ENCODE measurements at regions not wholly inside any gene's neighbourhood (a gene's known extent, or its start where the extent isn't known, plus 50 kb on each side); places are given as distances from the start of the nearest gene placed in this dataset.
"Not testable (repeated sequence)": the region's sequence is repeated elsewhere in the genome, so short reads cannot be mapped to it uniquely, and the experiment has no call there.

- no peaks in the 10 kb centered on the region for H3K36me3 Mint-ChIP-seq (ENCODE audit: insufficient read depth)
- DNase-seq (no peak), ATAC-seq (no peak)
- no peak overlapping the region for H3K4me3 Mint-ChIP-seq
- peaks cover 32% of the 10 kb centered on the region for H3K9me3 Mint-ChIP-seq
- no peaks in the 10 kb centered on the region for H3K4me1 Mint-ChIP-seq (ENCODE audit: low read depth)
- no peaks in the 10 kb centered on the region for H3K27me3 Mint-ChIP-seq (ENCODE audit: low read depth)
Observed at GRCh38 chr14:30034152-30034551, 106.5 kb upstream of the PRKD1 start.

GRCh38 chr14:30035361-30035760 is 107.7 kb upstream of the PRKD1 start:
- no peaks in the 10 kb centered on the region for H3K27me3 Mint-ChIP-seq (ENCODE audit: low read depth)
- ATAC-seq (no peak), DNase-seq (no peak)
- peaks cover 27% of the 10 kb centered on the region for H3K9me3 Mint-ChIP-seq
- no peak overlapping the region for H3K4me3 Mint-ChIP-seq
- H3K4me1 Mint-ChIP-seq (ENCODE audit: low read depth): no peaks in the 10 kb centered on the region
- no peaks in the 10 kb centered on the region for H3K36me3 Mint-ChIP-seq (ENCODE audit: insufficient read depth)

- no peak for DNase-seq
- Mint-ChIP-seq H3K27me3 (ENCODE audit: low read depth) (no peaks in the 10 kb centered on the region), H3K4me3 (no peak overlapping the region), H3K36me3 (ENCODE audit: insufficient read depth) (no peaks in the 10 kb centered on the region), H3K9me3 (no peaks in the 10 kb centered on the region), H3K4me1 (ENCODE audit: low read depth) (no peaks in the 10 kb centered on the region)
- ATAC-seq: no peak
Observed at GRCh38 chr14:30045720-30046119, 118.1 kb upstream of the PRKD1 start.

GRCh38 chr14:30053103-30053502 is 125.5 kb upstream of the PRKD1 start:
- no peaks in the 10 kb centered on the region for H3K27me3 Mint-ChIP-seq (ENCODE audit: low read depth)

GRCh38 chr14:30054201-30054600 is 126.6 kb upstream of the PRKD1 start:
- DNase-seq: no peak
- no peaks in the 10 kb centered on the region for H3K4me1 Mint-ChIP-seq (ENCODE audit: low read depth)
- no peak overlapping the region for H3K4me3 Mint-ChIP-seq
- no peaks in the 10 kb centered on the region for H3K9me3 Mint-ChIP-seq
- no peaks in the 10 kb centered on the region for H3K36me3 Mint-ChIP-seq (ENCODE audit: insufficient read depth)
- no peak for ATAC-seq
- no peaks in the 10 kb centered on the region for H3K27me3 Mint-ChIP-seq (ENCODE audit: low read depth)

More at GRCh38 chr14:30053103-30053502, 125.5 kb upstream of the PRKD1 start:
- ATAC-seq (no peak), DNase-seq (no peak)
- Mint-ChIP-seq H3K4me3 (no peak overlapping the region), H3K9me3 (no peaks in the 10 kb centered on the region), H3K4me1 (ENCODE audit: low read depth) (no peaks in the 10 kb centered on the region), H3K36me3 (ENCODE audit: insufficient read depth) (no peaks in the 10 kb centered on the region)

GRCh38 chr14:30058401-30058800 is 130.8 kb upstream of the PRKD1 start:
- ATAC-seq: no peak
- H3K4me1 Mint-ChIP-seq (ENCODE audit: low read depth): no peaks in the 10 kb centered on the region

GRCh38 chr14:30063746-30064145 is 136.1 kb upstream of the PRKD1 start:
- no peaks in the 10 kb centered on the region for H3K4me1 Mint-ChIP-seq (ENCODE audit: low read depth)
- H3K36me3 Mint-ChIP-seq (ENCODE audit: insufficient read depth): no peaks in the 10 kb centered on the region
- no peaks in the 10 kb centered on the region for H3K27me3 Mint-ChIP-seq (ENCODE audit: low read depth)
- no peak for DNase-seq
- peaks cover 15% of the 10 kb centered on the region for H3K9me3 Mint-ChIP-seq
- no peak overlapping the region for H3K4me3 Mint-ChIP-seq
- no peak for ATAC-seq

More at GRCh38 chr14:30058401-30058800, 130.8 kb upstream of the PRKD1 start:
- no peaks in the 10 kb centered on the region for H3K36me3 Mint-ChIP-seq (ENCODE audit: insufficient read depth)
- DNase-seq: no peak
- peaks cover 3% of the 10 kb centered on the region for H3K9me3 Mint-ChIP-seq
- H3K27me3 Mint-ChIP-seq (ENCODE audit: low read depth): no peaks in the 10 kb centered on the region
- no peak overlapping the region for H3K4me3 Mint-ChIP-seq

- no peak for DNase-seq
- Mint-ChIP-seq H3K36me3 (ENCODE audit: insufficient read depth) (no peaks in the 10 kb centered on the region), H3K27me3 (ENCODE audit: low read depth) (no peaks in the 10 kb centered on the region), H3K4me1 (ENCODE audit: low read depth) (no peaks in the 10 kb centered on the region), H3K4me3 (no peak overlapping the region), H3K9me3 (peaks cover 18% of the 10 kb centered on the region)
- ATAC-seq: no peak
Observed at GRCh38 chr14:30064454-30064853, 136.8 kb upstream of the PRKD1 start.

- no peaks in the 10 kb centered on the region for H3K4me1 Mint-ChIP-seq (ENCODE audit: low read depth)
- no peak overlapping the region for H3K4me3 Mint-ChIP-seq
- no peaks in the 10 kb centered on the region for H3K27me3 Mint-ChIP-seq (ENCODE audit: low read depth)
- peaks cover 28% of the 10 kb centered on the region for H3K9me3 Mint-ChIP-seq
- no peaks in the 10 kb centered on the region for H3K36me3 Mint-ChIP-seq (ENCODE audit: insufficient read depth)
- ATAC-seq (no peak), DNase-seq (no peak)
Observed at GRCh38 chr14:30069536-30069935, 141.9 kb upstream of the PRKD1 start.

- H3K9me3 Mint-ChIP-seq: peaks cover 32% of the 10 kb centered on the region
- not testable (repeated sequence) for H3K4me3 Mint-ChIP-seq; H3K27me3 Mint-ChIP-seq (ENCODE audit: low read depth); H3K4me1 Mint-ChIP-seq (ENCODE audit: low read depth); DNase-seq; ATAC-seq; H3K36me3 Mint-ChIP-seq (ENCODE audit: insufficient read depth)
Observed at GRCh38 chr14:30072454-30072853, 144.8 kb upstream of the PRKD1 start.

- Mint-ChIP-seq H3K9me3 (peaks cover 20% of the 10 kb centered on the region), H3K4me3 (no peak overlapping the region), H3K27me3 (ENCODE audit: low read depth) (no peaks in the 10 kb centered on the region), H3K36me3 (ENCODE audit: insufficient read depth) (no peaks in the 10 kb centered on the region), H3K4me1 (ENCODE audit: low read depth) (no peaks in the 10 kb centered on the region)
- DNase-seq (no peak), ATAC-seq (no peak)
Observed at GRCh38 chr14:30077946-30078345, 150.3 kb upstream of the PRKD1 start.

- no peak for ATAC-seq
- Mint-ChIP-seq H3K4me3 (no peak overlapping the region), H3K36me3 (ENCODE audit: insufficient read depth) (no peaks in the 10 kb centered on the region), H3K27me3 (ENCODE audit: low read depth) (no peaks in the 10 kb centered on the region), H3K9me3 (peaks cover 14% of the 10 kb centered on the region), H3K4me1 (ENCODE audit: low read depth) (no peaks in the 10 kb centered on the region)
- no peak for DNase-seq
Observed at GRCh38 chr14:30078811-30079402, 151.3 kb upstream of the PRKD1 start.

GRCh38 chr14:30082486-30082885 is 154.8 kb upstream of the PRKD1 start:
- Mint-ChIP-seq H3K36me3 (ENCODE audit: insufficient read depth) (no peaks in the 10 kb centered on the region), H3K4me1 (ENCODE audit: low read depth) (no peaks in the 10 kb centered on the region), H3K4me3 (no peak overlapping the region), H3K27me3 (ENCODE audit: low read depth) (no peaks in the 10 kb centered on the region), H3K9me3 (peaks cover 9% of the 10 kb centered on the region)
- no peak for DNase-seq
- no peak for ATAC-seq

GRCh38 chr14:30084811-30085210 is 157.2 kb upstream of the PRKD1 start:
- Mint-ChIP-seq H3K36me3 (ENCODE audit: insufficient read depth) (no peaks in the 10 kb centered on the region), H3K4me3 (no peak overlapping the region), H3K4me1 (ENCODE audit: low read depth) (no peaks in the 10 kb centered on the region), H3K27me3 (ENCODE audit: low read depth) (no peaks in the 10 kb centered on the region), H3K9me3 (peaks cover 26% of the 10 kb centered on the region)
- no peak for ATAC-seq
- no peak for DNase-seq

GRCh38 chr14:30085943-30086342 is 158.3 kb upstream of the PRKD1 start:
- Mint-ChIP-seq H3K4me1 (ENCODE audit: low read depth) (no peaks in the 10 kb centered on the region), H3K27me3 (ENCODE audit: low read depth) (no peaks in the 10 kb centered on the region), H3K36me3 (ENCODE audit: insufficient read depth) (no peaks in the 10 kb centered on the region), H3K9me3 (peaks cover 29% of the 10 kb centered on the region), H3K4me3 (no peak overlapping the region)
- DNase-seq (no peak), ATAC-seq (no peak)

- no peaks in the 10 kb centered on the region for H3K27me3 Mint-ChIP-seq (ENCODE audit: low read depth)
- no peaks in the 10 kb centered on the region for H3K36me3 Mint-ChIP-seq (ENCODE audit: insufficient read depth)
- no peak for ATAC-seq
- H3K9me3 Mint-ChIP-seq: peaks cover 46% of the 10 kb centered on the region
- no peaks in the 10 kb centered on the region for H3K4me1 Mint-ChIP-seq (ENCODE audit: low read depth)
- no peak overlapping the region for H3K4me3 Mint-ChIP-seq
- no peak for DNase-seq
Observed at GRCh38 chr14:30088620-30089019, 161.0 kb upstream of the PRKD1 start.

All from activated T-cell treated with anti-CD3 and anti-CD28 coated beads, Interleukin-2, amount 50 U/mL, for 4 hours (primary cell).